HG03354 (cell line): ENCODE measurements at regions not wholly inside any gene's neighbourhood (a gene's known extent, or its start where the extent isn't known, plus 50 kb on each side); places are given as distances from the start of the nearest gene placed in this dataset.
"Not testable (repeated sequence)": the region's sequence is repeated elsewhere in the genome, so short reads cannot be mapped to it uniquely, and the experiment has no call there.

Experiments
- ATAC-seq: cut with Tn5 transposase; IDR thresholded peaks from one replicate; pipeline ENCODE4 v1.9.1; 2021; ENCODE audit warnings: mild to moderate bottlenecking; ENCODE audit not compliant: unreplicated experiment, poor library complexity, severe bottlenecking

DNA sequence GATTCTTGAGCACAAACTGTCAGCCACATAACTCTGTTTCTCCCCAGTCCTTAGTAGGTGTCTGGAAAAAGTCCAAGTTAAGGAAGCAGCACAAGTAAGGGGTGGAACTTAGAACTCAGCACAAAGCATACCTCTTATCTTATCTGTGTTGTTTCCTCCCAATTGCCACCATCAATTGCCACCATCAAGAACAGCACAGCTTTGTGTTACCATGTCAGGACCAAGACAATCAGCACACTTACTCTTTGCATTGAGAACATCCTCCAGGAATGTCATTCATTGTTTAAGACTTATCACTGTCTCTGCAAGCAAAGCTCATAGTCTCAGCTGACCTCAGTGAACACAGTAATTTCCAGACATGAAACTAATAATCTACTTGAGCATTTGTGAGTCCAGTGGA lies 212.7 kb upstream of the FSHR start:
- ATAC-seq, result no peak

DNA sequence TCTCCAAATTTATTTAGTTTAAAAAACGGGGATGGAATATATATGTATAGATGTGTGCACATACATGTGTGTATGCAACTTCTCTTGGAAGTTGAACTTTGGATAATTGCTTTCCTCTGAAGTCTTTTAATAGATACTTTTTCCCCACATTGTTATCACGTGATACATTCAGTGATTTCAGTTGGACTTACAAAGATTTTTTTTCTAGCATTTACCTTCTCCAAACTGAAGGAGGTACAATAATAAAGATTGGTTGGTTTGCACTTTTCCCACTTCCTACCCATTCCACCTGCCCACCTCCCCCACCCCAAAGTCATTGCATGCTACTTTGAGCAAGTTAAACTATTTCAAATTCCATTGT lies 206.1 kb upstream of the FSHR start:
- no peak for ATAC-seq

DNA sequence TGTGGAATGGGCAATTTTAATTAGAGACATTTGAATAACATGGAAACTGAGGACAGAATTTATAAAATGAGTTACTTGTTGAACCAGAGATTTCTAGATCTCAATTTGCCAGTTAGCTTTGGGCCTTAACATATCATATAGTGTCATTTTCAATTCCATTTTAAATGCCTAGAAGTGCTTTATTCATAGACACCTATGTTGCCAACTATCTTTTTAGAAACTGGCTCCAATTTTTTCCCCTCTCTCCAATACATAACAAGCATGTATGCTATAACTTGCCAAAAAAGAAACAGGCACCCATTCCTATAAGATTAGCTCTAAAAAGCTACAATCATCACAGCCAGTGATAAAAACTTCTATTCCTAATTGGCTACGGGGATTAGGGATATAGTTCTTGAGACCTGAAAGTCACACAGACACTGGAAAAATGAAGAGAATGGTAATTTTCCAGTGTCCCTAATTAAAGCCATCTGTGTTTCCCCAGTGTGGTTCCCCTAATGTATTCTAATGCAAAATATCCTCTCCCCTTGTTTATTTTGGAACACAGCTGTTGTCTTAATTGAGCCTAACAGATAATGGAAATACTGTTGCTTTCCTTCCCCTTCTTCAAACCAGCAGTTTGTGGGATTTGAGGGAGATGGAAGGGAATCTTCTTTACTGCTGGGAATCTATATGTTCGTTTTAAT lies 205.5 kb upstream of the FSHR start:
- ATAC-seq, result no peak

DNA sequence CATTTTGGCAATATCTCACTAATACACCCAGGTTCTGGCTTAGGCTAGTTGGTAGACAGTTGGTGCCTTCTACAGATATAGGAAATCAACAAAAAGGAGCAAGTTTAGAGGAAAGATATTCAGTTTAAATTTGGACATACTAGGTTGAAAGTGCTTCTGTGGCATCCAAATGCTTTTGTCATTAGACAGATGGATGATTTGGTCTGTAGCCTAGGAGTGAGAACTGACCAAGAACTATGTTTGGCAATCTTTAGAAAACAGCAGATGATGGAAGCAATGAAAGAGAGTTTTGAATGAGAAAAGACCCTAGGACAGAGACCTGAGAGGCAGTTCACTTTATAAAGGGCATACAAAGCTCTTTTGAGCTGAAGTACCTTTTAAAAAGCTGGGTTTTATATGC lies 201.3 kb upstream of the FSHR start:
- ATAC-seq, result no peak

DNA sequence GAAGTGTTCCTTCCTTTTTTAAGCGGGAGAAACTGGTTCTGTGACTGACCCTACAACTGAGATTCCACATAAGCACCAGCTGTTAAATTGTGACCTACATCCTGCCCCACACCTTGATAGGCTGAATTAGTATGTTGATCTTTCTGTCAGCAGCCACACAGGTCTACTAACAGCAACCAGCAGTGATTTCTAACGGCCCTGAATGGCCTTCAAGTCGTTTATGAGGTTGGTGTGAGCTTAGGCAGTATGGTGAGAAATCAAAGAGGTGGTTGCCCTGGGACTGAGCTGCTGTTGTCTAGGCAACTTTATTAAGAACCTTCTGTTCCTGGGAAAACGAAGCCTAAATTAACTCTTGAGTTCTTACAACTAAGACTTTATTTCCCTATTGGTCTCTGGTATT lies 197.2 kb upstream of the FSHR start:
- no peak for ATAC-seq

DNA sequence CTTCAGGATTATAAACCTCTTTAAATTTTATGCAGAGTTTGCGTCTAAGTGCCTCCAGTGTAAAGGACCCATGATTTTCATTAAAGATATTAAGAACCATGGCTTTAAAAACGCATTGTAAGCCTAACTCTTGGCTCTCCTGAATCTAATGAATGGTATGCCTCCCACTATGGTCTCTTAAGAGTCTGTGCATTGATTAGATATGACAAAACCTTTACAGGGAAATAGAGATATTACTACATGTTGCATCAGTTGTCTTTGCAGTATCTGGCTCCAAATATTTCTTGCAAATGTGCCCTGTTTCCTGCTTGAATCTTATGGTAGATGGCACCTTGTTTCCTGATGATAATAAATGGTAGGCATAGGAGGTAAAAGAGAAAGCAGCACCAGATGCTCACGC lies 189.3 kb upstream of the FSHR start:
- no peak for ATAC-seq

DNA sequence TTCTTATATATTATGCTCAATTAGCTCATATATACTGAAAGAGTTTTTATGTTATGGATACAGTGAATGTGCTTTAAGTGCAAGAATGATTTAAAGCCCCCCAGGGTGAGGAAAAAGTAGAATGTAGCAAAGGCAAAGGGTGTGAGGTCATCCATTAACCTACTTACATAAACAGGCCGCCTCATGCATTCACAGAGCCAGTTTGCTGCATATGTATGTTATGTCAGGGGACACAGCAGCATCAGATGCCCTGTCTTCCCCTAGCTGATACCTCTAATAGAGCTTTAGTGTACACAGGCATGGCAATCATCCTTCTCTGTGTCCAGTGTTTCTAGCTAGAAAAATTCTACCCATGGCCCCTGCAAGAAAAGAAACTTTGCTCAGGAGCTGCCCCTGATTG lies 187.8 kb upstream of the FSHR start:
- no peak for ATAC-seq

DNA sequence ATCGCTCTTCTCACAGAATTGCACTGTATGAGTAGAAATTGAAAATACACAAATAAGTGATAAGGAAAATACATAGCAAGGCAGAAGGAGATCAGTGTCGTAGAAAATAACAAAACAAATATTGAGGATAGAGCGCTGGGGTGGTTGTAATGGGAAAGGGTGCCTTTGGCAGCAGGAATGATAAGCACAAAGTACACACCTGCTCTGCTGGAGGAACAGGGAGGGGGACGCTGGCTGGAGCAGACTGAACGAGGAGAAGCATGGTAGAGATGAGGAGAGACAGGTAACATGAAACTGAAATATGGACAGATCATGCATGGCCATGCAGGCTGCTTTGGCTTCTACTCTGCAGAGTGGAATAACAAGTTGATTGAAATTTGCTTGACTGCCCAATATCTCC lies 181.2 kb upstream of the FSHR start:
- ATAC-seq, result no peak

DNA sequence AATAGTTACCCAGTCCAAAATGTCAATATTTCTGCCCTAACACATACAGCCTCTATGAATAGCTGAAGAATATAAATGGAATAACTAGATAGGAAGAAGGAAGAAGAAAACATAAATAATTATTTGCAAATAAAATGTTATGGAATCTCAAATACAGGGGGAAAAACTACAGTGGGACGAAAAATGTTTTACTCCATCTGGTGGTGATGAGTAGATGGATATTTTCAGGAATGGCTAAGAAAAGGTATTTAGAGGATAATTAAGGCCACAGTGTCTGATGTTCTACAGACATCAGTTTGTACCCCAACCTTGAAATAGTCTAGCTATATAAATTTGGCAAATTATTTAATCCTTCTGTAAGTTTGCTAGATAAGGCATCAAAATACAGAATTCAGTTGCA lies 178.1 kb upstream of the FSHR start:
- no peak for ATAC-seq

DNA sequence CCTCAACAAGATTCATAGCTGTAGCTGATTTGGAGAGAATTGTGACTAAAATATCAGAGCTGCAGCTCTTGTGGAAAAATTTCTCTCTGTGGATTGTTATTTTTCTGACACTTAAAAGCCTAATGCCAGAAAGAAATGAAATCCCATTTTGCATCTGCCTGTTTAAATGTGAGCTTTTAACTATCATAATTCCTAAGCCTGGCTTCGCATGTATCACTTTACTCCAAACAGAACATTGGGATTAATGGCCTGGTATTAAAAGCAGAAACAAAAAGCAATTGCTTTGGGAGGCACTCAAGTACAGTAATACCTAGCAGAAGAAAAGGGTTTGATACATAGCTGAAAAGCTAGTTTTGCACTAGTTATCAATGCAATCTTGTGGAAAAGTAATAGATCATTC lies 164.2 kb upstream of the FSHR start:
- ATAC-seq, result no peak

DNA sequence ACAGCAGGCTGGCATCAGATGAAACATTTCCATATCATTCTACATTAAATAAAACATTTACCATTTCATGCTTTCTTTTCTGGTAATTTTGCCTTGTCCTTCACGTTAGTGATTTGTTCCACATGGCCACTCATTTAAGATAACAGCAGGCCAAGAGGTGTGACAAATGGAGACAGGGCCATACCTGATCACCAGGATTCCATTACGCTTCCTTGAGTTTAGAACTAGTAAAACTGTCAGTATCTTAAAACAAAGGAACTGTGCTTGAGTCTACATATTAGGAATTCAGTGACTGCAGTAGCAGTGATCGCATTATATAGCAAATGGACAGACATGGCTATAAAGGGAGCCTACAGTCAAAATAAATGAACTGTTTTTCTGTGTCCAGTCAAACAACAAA lies 155.1 kb upstream of the FSHR start:
- no peak for ATAC-seq

DNA sequence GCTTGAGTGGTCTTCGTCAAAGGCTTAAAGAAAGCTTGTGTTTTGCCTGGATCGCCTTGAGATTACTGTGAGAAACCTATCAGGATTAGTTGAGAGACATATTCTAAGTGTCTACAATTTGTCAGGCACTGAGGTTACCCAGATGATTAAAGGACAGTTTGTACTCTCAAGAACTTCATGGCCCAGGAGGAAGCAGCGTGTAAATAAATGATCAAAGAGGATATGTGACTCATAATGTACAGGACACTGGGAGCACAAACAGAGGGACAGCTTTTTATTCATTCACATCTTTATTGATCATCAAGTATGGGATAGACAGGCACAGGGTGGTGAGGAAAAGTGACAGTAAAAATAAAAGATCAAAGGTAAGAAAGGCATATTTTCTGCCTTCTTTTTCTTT lies 152.6 kb upstream of the FSHR start:
- ATAC-seq, result no peak

DNA sequence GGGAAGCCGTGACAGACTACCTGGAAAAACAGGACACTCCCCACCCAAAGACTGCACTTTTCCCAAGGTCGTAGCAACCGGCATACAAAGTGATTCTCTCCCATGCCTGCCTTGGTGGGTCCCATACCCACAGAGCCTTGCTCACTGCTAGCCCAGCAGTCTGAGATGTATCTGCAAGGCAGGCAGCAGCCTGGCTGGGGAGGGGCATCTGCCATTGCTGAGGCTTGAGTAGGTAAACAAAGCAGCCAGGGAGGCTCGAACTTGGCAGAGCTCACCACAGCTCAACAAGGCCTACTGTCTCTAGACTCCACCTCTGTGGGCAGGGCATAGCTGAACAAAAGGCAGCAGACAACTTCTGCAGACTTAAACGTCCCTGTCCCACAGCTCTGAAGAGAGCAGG lies 144.4 kb upstream of the FSHR start:
- not testable (repeated sequence) for ATAC-seq

DNA sequence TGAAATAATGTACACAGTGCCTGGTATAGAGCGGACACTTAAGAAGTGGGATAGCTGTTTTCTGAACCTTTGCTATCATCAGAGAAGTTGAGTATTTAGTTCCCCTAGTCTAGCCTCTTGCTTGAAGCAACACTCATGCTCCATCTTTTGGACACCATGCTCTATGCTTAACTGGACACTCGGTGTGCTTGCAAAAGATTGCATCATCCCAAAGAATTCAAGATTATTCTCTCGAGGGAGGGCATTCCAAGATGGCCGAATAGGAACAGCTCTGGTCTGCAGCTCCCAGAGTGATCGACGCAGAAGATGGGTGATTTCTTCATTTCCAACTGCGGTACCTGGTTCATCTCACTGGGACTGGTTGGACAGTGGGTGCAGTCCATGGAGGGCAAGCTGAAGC lies 143.9 kb upstream of the FSHR start:
- ATAC-seq, result no peak

DNA sequence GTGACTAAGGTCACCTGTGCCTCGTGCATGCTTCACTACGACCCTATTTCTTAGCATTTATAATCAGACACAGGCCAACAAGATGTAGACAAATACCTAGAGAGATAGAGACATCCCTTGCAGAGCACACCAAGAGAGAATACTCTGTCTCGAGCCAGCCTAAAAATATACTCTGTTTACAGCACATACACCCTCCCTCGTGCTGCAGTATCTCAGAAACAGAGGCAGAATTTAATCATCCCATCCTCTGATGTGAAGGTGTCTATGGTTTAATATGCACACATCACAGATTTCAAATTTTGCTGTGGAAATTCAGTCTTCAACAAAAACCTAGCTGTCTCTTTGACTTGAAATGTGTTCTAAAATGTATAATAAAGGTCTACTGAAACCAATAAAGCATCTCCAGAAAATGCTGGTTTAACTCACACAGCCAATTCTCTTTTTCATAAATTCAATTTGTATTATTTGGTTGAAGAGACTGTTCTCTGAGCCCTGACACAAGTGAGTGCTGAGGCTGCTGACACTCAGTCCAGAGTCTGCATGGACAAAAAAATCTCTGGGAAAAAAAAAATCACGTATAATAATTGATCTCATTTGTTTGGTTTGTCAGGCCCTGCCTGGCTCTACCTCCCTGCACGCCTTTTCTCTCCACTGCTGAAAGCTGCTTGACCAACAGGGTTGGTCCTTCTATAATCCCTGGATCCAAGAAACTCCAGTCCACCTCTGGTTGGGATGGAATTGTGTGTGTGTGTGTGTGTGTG lies 142.0 kb upstream of the FSHR start:
- no peak for ATAC-seq

DNA sequence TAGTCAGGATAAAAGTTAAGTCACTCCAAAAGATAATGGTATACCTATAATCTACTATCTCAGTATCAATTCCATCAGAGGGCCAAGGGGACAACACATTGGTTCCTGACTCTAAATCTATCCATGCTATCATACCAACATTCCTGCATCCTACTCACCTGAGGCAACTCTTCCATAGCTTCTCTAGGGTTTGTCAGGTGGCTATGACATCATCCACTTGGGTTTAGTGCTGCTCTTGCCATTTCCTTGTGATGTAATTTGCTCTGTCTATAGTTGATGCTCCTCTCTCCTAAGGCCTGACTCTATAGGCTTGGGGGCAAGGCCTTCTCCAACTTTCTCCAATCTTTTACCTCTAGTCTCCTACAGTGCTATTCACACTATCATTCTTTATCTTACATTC lies 139.9 kb upstream of the FSHR start:
- ATAC-seq, result no peak

DNA sequence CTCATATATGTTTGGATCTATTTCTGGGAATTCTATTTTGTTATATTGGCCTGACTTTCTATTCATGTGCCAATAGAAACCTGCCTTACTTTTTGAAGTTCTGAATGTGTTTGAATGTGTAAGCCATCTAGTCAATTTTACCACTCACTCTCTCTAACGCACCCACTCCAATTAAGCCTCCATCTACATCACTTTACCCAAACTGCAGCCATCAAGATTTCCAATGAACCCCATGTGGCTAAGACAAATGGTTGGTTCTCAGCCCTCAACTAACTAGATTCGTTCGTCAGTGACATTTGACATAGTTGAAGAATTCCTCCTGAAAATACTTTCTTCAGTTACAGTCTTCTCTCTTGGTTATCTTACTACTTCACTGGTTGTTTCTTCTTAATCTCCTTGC lies 137.3 kb upstream of the FSHR start:
- ATAC-seq, result no peak

DNA sequence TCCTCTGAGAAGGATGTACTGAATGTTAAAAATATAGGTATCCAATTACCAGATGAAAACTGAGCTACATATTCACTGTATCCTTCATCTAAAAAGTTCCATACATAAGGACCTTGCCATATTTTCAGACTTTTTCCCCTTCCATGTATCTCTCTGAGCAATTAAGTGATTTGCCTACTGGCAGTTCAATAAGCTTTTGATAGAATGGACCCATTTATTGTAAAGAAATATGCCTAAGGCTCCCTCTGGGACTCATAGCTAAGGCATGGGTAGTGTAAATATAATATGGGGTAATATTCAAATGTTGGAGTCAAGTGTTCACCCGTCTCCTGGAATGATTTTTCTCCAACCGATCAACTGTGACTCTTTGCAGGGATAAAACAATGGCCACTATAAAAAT lies 135.4 kb upstream of the FSHR start:
- ATAC-seq, result no peak

DNA sequence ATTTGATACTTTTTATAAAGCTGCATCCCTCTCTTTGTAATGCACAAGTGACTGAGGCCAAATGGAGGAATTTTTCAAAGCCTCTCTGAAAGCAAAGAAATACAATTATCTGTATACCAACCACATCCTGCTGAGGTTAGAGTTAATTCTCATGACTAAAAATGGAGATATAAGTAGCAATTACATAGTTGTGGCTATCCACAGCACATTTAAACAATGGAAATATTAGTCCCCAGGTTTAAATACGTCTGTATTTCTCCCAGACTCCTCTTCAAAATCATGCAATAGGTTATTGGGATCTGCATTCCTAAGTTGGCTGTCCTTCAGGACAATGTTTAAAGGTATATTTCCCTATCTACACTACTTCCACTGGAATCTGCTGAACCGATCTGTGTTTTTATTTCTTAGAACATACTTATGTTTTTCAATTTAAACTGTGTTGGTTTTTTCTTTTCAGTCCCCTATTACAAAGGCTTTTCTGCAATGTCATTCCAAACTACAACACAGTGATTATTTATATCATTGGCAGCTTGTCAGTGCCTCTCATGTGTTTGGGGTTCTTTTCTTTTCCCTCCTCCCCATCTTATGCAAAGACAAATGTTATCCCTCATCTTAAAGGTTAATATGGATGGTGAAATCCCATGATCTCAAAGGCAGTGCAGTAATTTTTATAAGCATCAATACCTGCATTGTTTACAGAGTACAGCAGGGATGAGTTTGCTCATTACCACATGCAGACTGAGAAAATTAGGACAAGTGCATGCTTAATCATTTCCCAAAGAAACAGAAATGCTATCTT lies 134.8 kb upstream of the FSHR start:
- ATAC-seq, result no peak

DNA sequence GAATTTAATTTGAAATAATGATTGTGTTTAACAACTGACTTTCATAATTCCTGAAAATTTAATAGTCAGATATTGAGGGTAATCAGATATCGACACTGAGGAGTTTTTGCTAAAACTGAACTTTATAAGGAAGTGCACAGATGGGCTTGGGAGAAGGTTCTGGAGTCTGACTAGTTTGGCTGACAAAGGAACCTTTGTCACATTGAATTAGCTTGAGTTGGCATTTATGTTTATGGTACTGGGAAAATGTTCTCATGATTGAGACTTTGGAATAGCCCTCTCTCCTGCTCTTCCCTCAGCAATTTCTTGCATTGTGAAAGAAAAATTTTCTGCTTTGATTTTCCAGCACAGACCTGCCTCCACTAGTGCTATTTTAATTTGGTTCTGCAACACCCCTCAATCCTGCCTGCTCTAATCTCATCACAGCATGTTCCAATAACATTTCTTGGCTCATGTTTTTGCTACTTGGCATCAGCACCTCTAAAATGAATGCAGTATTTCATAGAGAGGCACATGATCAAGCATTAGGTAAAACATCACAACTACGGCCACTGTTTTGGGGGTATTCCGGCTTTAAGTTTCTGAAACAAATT lies 133.9 kb upstream of the FSHR start:
- ATAC-seq, result no peak

DNA sequence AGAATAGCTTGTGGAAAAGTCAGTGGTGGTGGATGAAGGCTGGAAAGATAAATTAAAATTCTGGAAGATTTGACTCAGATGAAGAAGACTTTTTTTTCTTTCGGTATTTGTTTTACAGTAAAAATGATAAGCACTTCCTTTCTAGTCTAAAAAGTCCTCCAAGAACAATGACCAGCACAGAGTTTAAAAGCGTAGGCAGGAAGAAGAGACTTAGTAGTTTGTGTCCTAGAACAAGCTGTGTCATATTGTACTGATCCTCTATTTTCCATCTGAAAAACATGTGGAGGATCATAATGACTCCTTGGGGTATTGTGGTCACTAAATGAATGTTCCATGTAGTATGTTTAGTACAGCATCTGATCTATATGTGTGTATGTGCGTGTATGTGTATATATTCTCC lies 132.4 kb upstream of the FSHR start:
- ATAC-seq, result no peak
